Activated T-cell treated with anti-CD3 and anti-CD28 coated beads for 24 hours (primary cell): ENCODE measurements at regions not wholly inside any gene's neighbourhood (a gene's known extent, or its start where the extent isn't known, plus 50 kb on each side); places are given as distances from the start of the nearest gene placed in this dataset.
"Not testable (repeated sequence)": the region's sequence is repeated elsewhere in the genome, so short reads cannot be mapped to it uniquely, and the experiment has no call there.

ENCODE experiments used
- DNase-seq: peaks from one replicate; pipeline ENCODE4 v3.0.0-alpha.2; 2020; ENCODE audit warnings: low read depth

DNA sequence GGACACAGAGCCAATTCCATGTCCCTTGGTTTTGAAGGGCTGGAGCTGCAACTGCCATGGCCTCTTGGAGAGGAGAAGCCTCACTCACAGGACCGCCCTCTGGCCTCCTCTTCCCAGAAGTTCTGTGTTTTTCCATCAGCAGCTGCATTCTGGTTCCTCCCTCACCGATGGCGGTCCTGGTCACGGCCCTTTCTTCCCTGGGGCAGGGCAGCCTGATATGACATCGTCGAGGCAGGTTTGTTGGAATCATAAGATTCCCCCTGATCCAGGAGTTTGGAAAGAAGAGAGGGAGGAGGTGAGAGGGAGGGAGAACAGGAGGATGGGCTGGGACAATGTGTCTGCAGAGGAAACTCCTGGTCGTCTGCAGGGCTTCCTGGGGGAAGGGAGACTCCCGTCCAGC lies 82.7 kb upstream of the PDZD8 start:
- no peak for DNase-seq

DNA sequence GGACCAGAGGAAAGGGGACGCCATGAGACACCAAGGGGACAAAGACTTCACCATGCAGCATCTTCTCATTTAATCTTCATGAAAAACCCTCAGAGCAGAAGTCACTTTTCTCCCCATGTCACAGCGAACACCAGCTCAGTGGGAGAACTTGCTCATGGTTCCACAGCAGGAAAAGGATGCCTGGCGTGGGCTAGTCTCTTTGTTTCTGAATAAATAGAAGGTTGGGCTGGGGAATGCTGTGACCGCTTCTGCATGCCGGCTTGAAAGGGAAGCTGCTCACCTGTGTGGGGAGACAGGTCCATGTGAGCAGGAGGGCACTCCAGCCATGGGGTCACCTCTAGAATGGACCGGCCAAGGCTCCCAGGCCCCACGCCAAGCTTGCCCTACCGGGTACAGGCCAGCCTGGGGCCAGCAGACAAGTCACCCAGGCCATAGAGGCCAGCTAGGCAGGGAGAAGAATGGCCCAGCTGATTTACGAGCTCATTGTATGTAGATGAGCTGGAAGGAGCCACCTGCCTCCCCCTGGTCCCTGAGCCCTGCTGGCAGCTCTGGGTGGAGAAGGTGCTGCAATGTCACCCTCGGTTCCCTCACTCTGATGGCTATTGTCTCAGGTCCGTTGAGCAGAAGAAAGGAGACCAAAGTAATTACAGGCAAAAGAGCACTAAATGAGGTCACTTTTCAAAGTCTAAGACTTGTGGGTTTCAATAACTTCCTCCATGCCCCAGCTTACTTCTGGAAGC lies 82.0 kb upstream of the PDZD8 start:
- no peak for DNase-seq

DNA sequence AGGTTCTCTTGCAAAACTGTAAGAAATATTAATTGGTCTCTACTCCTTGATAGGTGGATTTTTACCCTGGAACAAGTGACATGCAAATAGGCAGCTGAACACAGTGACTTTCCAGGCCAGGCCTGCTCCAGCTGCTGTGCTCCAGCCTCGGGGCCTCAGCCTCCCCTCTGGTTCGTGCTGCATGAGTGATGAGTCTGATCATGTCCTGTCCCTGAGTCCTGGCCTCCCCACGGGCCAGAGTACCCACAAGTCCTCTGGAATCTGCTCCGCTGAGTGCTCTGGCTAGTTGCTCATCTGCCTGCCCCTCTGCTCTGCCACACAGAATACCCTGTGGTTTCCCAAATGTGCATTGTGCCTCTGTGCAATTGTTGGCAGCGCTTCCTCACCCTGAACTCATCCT lies 80.1 kb upstream of the PDZD8 start:
- DNase-seq, result no peak

DNA sequence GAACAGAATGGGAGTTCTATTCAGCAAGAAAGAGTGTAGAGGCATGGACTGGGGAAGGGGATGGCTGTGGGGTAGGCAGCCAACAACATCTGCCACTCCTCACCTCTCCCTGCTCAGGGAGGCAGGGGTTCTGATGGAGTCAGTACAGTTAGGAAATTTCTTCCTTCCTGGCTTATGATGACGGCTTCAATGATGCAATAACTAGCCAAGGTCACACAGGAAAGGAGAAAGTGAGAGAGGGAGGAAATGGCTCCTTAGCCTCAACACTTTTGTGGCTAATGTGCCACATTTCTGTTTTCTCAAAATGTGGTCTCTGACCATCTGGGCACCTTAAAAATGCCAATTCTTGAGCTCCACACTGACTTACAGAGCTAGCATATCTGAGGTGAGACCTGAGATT lies 79.3 kb upstream of the PDZD8 start:
- no peak for DNase-seq

DNA sequence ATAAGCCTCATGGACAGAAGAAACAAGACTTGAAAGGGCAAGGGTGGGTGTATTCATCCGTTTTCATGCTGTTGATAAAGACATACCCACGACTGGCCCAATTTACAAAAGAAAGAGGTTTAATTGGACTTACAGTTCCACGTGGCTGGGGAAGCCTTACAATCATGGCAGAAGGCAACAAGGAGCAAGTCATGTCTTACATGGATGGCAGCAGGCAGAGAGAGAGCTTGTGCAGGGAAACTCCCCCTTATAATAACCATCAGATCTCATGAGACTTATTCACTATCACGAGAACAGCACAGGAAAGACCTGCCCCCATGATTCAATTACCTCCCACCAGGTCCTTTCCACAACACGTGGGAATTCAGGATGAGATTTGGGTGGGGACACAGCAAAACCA lies 78.2 kb upstream of the PDZD8 start:
- not testable (repeated sequence) for DNase-seq

DNA sequence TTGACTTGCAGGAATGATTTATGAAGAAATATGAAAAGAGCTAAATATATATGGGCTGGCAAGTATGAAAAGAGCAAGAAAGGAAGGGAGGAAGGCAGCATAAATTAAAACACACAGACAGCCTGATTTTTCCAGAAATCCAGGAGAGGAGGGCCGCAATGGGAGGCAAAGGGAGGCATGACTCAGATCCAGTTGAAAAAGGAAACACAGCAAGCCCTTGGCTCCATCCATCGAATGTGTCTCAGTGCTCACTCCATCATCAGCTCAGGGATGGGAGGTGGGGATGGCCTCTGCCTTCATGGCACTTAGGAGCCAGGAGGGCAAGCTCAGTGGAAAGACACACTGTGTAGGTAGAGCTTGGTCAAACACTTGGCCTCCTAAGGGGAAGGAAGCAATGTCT lies 75.7 kb upstream of the PDZD8 start:
- no peak for DNase-seq

DNA sequence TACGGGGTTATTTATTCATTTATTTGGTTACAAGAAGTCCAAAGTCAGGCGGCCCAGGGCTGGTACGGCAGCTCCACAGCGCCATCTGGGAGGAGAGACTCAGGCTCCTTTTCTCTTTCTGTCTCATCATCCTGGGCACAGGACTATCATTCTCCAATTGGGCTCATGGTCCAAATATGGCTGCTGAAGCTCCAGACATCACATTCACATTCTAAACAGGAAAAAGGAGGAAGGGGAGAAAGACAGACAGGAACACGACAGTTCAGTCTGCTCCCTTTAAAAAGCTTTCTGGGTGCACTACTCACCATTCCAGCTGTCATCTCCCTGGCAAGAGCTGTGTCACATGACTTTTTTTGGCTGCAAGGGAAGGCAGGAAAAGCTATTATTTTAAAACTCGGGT lies 74.4 kb upstream of the PDZD8 start:
- DNase-seq, result no peak

DNA sequence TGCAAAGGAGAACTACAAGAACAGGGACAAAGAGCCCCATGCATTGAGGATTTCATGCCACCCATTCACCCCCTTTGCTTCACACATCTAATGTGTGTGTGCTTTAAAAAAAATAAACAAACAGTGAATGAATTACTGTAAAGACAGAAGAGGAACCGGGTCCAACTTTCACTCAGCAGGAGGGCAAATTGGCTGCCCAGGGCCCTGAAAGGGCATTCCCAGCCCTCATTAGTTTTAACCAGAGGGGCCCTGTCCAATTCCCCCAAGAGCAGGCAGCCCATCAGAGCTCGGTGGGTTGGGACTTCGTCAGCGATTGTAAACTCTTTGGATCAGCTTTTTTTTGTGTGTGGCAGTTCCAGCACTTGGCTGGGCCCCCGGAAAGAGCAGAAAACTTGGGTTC lies 73.6 kb upstream of the PDZD8 start:
- no peak for DNase-seq

DNA sequence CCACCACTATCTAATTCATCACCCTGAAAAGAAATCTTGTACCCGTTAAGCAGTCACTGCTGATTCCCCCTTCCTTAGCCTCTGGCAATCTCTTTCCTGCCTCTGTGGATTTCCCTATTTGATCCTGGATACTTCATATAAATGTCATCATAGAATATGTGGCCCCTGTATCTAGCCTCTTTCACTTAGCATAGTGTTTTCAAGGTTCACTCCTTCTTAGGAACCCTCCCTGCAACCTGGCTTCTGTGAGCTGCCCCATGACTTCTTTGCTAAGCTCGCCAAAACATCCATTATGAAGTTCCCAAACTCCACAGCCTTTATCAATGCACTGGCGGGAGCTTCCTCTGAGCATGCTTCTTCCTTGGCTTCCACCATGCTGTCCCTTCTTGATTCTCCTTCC lies 70.8 kb upstream of the PDZD8 start:
- DNase-seq, result no peak

DNA sequence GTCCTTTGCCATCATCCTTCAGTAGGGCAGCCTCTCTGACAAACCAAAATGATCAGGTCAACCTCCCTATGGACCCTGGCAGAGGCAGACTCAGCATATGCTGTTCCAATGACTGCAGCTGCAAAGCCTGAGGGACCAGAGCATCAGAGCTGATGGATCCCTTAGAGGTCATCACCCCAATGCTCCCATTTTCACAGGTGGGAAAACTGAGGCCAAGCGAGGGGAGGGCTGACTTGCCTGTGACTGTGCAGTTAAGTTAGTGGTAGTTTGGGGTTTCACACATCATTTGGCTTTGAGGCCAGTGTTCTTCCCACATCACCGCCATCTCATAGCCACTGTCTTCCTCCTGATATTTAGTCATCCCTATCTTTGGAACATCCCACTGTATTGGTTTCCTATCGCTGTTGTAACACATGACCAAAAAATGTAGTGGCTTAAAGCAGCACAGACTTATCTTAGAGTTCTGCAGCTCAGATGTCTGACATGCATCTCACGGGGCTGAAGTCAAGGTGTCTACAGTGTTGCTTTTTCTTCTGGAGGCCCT lies 69.3 kb upstream of the PDZD8 start:
- DNase-seq, result no peak

DNA sequence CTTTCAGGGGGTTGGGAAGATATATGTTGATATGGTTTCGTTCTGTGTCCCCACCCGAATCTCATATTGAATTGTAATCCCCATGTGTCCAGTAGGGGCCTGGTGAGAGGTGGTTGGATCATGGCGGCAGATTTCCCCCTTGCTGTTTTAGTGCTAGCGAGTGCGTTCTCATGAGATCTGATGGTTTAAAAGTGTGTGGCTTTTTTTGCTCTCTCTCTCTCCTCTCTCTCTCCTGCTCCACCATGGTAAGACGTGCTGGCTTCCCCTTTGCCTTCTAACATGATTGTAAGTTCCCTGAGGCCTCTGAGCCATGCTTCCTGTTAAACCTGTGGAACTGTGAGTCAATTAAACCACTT lies 68.4 kb upstream of the PDZD8 start:
- DNase-seq, result no peak

DNA sequence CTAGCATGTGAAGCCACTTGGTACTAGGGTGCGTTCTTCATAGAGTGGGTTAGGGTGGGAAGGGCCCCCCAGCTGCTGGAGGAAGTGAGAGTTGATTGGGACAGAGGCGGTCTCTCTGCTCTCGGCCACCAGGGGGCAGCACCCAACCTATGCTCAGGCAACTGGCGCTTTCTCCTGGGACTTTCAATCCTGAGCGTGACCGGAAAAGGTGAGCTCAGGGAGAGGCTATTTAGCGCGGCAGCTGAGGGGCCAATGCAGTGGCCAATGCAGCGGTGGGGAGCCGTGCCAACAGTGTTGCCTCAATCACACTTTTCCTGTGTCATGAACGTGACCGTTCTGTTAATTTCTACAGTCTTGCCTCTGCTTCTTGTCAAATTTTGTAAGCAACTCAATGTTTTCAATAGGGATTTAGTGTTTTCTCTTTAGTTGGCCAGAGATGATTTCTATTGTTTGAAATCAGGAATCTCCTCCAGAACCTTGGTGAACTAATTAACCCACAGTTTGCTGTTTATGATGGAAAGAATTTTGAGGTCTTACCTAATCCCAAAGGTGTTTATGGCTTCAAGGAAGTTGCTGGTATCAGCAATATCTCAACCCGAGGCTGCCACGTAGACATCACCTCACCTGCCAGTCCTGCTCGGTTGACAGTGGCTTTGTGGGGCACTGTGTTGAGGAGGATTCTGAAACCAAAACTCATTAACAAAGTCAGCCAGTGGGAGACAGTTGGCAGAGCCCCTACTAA lies 67.9 kb upstream of the PDZD8 start:
- DNase-seq, result peak; percentile 14

DNA sequence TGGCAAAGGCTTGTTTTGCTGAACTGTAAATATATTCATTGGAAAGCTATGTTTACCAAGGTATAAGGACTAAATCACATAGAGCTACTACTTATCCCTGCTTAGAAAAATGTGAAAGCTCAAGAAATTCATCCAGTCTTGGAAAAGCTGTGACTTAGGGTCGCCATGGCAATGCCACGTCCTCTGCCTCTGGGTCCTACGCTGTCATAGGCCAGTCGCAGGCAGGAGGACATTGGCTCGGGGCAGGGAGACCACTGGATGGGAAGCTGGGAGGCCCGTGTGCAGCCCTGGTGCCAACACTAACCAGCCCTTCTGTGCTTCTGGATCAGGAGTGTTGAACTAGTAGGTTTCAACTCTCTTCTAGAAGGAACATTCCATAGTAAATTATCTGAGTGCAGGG lies 67.3 kb upstream of the PDZD8 start:
- DNase-seq, result no peak

DNA sequence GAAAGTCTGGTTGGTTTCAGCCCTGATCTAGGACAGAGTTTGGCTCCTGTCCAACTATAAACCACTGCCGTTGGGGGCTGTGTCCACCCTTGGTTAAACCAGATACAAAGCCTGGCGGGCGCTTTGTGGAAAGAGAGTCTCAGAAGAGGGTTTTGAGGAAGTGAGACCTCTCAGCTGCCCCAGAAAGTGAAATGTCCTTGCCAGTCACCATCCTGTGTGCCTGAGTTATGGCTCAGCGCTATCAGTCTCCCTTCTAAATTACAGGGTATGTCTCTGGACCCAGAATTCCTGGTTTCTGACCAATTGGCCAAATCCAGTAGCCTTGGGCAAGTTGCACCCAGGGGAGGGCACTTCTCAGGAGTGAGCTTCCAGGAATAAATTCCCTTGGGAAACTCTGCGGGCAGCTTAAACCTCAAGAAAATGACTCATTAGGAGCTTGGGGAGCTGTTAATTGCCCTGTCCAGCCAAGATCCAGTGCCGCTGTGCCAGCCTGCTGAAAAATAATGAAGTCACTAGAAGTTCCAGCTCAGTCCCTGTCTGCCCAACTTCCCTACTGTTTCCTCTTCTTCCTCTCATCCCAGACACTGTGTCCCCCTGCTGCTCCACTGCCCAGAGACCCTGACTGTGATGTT lies 66.7 kb upstream of the PDZD8 start:
- no peak for DNase-seq

DNA sequence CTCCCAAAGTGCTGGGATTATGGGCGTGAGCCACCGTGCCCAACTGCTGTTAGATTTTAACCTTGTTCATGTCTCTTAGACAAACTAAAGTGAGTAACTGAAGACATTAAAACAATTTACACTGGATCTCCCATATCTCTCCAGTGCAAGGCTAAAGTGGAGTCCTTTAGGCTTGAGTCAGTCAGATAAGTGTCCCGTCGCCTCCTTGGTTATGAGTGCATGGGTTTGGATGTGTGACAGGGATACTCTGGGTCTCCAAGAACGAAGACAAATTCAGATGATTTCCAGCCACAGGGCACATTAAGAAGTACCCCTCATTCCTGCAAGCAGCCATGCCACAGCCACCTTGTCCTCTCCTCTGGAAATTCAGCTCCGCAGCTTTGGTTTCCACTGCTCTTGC lies 66.1 kb upstream of the PDZD8 start:
- DNase-seq, result no peak

DNA sequence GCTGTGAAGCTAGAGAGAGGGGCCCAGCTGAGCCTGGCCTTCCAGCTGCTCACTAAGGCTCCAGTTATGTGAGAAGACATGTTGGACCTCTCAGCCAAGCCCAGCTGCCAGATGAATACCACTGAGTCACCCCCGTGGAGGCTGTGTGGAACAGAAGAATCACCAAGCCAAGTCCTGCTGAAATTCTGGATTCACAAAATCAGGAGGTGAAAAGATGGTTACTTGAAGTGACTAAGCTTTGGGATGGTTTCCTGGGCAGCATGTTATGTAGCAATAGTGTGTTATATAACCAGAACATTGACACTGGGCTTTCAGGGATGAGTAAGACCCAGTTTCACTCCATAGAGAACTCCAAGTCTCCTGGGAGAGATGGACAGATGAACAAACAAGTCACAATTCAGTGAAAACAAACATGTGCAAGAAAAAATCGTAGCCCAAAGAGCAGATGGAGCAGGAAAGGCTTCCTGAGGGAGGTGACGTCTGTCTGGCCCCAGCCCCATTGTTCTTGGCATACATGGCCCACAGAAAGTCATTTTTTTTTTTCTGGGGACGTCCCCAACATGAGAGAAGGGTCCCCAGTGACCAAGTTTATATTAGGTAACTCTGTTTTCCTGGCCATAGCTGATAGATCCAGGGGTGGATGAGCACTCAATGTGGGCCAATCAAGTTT lies 64.1 kb upstream of the PDZD8 start:
- DNase-seq, result no peak

DNA sequence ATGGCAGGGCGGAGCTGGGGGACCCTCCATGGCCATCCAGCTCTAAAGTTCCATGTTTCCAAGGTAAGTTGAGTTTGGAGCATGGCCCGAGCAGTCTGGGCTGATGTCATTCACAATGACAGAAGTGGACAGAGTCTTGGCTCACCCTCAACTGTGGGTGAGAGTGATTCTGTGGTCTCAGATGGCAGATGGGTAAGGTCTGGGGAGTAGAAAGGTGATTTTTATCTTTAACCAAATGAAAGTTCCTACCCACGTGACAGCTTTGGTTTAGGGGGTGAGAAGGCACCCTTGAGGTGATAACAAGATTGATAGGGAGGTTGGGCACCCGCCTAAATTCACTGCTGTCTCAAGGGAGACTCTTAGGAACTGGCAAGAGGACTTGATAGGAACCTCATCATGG lies 57.6 kb upstream of the PDZD8 start:
- DNase-seq, result no peak

DNA sequence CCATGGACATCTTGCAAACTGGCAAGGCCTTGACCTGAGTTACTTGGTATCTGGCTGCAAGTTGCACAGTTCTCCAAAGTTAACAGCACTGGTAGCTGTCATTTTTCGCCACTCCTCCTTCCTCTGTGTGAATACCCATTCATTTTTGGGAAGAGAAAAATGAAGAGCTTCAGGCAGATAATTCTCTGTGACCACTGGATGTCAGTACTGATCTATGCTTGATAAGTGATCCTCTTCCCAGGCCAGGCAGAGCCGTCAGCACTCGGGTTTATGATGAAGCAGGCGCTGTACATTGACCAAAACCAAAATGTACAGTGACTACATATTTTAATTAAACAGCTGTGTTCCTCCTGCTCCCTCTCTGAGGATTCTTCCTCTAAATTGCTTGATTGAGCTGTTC lies 55.9 kb upstream of the PDZD8 start:
- no peak for DNase-seq

DNA sequence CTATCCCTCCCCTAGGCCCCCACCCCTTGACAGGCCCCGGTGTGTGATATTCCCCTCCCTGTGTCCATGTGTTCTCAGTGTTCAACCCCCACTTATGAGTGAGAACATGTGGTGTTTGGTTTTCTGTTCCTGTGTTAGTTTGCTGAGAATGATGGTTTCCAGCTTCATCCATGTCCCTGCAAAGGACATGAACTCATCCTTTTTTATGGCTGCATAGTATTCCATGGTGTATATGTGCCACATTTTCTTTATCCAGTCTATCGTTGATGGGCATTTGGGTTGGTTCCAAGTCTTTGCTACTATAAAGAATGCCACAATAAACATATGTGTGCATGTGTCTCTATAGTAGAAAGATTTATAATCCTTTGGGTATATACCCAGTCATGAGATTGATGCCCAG lies 55.3 kb upstream of the PDZD8 start:
- not testable (repeated sequence) for DNase-seq

DNA sequence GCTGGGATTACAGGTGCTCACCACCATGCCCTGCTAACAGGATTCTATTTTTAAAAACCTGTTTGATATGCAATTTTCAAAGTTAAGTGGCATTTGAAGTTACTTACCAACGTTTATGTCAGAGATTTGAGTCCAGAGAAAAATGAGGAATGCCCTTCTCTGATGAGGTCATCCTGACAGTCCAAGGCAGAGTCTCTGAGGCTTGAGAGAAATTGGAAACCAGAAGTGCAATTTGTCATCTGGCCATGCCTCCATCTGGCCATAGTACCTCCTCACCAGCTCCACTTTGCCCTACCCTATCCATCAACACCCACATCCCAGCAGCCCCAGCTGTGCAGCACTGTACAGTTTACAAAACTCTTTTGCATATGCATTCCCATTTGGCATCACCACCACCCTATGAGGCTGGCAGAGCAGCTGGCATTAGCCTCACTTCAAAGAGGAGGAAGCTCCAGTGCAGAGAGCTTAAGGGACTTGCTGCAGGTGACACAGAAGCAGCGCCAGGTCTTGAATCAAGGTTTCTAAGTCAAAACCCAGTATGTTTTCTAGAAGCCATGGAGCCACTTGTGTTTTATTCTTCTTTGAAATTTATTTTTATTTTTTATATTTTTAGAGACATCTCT lies 54.5 kb upstream of the PDZD8 start:
- DNase-seq, result no peak

DNA sequence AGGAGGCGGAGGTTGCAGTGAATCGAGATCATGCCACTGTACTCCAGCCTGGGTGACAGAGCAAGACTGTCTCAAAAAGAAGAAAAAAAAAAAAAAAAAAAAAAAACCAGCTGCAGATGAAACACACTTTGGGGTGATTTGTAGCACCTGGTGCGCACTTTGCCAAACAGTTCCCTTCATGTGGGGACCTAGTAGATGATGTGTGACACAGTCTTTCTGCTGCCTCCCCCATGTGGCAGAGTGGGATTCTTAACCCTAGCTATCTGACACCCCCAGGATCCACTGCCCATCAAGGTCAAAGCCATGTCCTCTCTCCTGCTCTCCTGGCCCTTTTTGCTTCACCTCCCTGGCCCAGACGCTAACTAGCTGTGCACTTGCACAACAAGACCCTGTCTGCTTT lies 52.1 kb upstream of the PDZD8 start:
- DNase-seq, result no peak

DNA sequence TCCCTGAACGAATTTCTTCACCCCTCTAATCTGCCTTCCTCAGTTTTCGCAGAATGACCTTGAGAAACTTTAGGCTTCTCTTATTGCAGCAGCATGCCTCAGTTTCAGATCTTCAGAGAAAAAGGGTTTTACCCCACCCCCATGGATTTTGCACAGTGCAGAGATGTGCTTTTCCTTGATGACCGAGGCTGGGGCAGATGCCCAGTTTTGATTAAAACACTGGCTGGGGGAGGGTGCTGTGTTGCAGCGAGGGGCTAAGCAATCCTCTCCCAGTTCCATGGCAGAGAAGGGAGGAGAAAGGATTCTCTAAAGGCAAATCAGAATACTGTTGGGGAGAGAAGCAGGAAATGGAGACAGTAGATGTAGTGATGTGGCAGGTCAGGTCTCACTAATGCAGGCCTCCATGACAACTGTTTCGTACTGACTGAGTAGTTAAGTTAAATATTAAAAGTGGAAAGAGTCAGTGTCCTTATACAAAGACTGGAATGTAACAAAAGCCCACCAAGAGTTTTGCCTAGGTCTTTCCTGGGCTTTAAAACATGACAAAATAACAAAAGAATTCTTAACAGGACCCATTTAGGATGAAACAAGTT lies 50.8 kb upstream of the PDZD8 start:
- no peak for DNase-seq
